ENCODE measurements at regions not wholly inside any gene's neighbourhood (a gene's known extent, or its start where the extent isn't known, plus 50 kb on each side); places are given as distances from the start of the nearest gene placed in this dataset.
A peak's percentile ranks its signal among the peaks of the same experiment; 100 is the strongest.

DNA sequence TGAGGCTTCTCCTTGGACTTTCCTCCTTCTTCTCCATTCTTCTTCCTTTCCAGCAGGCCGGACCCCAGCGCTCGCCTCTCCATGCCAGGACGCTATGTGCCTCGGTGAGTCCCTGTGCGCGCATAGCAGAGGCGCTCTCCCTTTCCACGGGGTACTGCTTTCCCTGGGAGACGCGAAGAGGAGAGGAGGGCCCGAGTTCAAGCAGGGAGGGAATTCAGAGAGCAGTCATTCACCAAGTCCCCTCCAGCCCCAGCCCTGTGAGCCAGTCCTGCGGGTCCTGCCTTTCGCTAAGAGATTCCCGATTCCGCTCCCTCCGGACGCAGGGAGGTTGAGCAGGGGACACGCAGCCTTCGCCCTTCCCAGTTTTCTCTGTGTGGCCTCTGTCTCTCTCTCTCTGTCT, 160.4 kb downstream of the EFNB2 start:
- Mint-ChIP-seq H3K27me3 (ENCODE audit: insufficient read depth) (peaks cover 10% of the 10 kb centered on the region), H3K9me3 (no peaks in the 10 kb centered on the region)
- 96 to 98% methylated on average over 17 to 20 of the region's 20 CpGs for WGBS, 2 experiments (ENCODE audit: insufficient coverage in 1 of 2, insufficient read length in 1 of 2)

DNA sequence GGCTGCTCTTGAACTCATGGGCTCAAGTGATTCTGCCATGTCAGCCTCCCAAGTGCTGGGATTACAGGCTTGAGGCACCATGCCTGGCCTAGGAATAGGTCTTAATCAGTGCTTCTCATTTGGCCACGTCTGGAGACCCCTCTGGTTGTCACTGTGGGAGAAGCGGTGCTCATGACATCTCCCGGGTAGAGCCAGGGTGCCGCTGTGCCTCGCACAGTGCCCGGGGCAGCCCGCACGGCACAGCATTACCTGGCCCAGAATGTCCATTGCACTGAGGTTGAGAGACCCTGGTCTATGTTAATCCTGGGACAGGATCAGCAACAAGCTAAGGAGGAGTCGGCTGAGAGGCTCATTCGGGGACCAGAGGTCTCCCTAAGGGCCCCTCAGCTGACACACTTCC, 160.8 kb downstream of the EFNB2 start:
- WGBS, 2 experiments (ENCODE audit: insufficient coverage in 1 of 2, insufficient read length in 1 of 2): 91 to 97% methylated on average over 9 to 10 of the region's 10 CpGs
- no peak overlapping the region for H3K4me3 ChIP-seq (ENCODE audit: low read length)
- H3K4me1 Mint-ChIP-seq: peaks cover 3% of the 10 kb centered on the region
- no peaks in the 10 kb centered on the region for H3K9me3 Mint-ChIP-seq
- TF ChIP-seq, protein P1, sequence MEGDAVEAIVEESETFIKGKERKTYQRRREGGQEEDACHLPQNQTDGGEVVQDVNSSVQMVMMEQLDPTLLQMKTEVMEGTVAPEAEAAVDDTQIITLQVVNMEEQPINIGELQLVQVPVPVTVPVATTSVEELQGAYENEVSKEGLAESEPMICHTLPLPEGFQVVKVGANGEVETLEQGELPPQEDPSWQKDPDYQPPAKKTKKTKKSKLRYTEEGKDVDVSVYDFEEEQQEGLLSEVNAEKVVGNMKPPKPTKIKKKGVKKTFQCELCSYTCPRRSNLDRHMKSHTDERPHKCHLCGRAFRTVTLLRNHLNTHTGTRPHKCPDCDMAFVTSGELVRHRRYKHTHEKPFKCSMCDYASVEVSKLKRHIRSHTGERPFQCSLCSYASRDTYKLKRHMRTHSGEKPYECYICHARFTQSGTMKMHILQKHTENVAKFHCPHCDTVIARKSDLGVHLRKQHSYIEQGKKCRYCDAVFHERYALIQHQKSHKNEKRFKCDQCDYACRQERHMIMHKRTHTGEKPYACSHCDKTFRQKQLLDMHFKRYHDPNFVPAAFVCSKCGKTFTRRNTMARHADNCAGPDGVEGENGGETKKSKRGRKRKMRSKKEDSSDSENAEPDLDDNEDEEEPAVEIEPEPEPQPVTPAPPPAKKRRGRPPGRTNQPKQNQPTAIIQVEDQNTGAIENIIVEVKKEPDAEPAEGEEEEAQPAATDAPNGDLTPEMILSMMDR (conservative IDR thresholded peaks at IDR 0.05): no peak
- no peaks in the 10 kb centered on the region for H3K36me3 ChIP-seq (ENCODE audit: control insufficient read depth, insufficient read depth, low read length)
- no peak overlapping the region for H3K27ac Mint-ChIP-seq
- no peak for DNase-seq
- no peaks in the 10 kb centered on the region for H3K27me3 ChIP-seq (ENCODE audit: control insufficient read depth, insufficient read depth, low read length, poor library complexity, severe bottlenecking)
- H3K27me3 Mint-ChIP-seq (ENCODE audit: insufficient read depth): peaks cover 10% of the 10 kb centered on the region
- H3K4me1 ChIP-seq (ENCODE audit: control insufficient read depth, insufficient read depth, low read length): peaks cover 7% of the 10 kb centered on the region
- no peak overlapping the region for H3K9ac ChIP-seq (ENCODE audit: extremely low read depth, low read length, poor library complexity, severe bottlenecking)
- no peak overlapping the region for H3K27ac ChIP-seq (ENCODE audit: low read depth, low read length)
- H3K9me3 ChIP-seq (ENCODE audit: control insufficient read depth, low read length): no peaks in the 10 kb centered on the region
- H3K4me3 Mint-ChIP-seq: no peak overlapping the region
- no peaks in the 10 kb centered on the region for H3K36me3 Mint-ChIP-seq (ENCODE audit: low read depth)

More for the DNA sequence above, 160.4 kb downstream of the EFNB2 start:
- Mint-ChIP-seq H3K27ac (no peak overlapping the region), H3K4me1 (peaks cover 4% of the 10 kb centered on the region), H3K4me3 (no peak overlapping the region), H3K36me3 (ENCODE audit: low read depth) (no peaks in the 10 kb centered on the region)
- H3K9me3 ChIP-seq (ENCODE audit: control insufficient read depth, low read length): no peaks in the 10 kb centered on the region
- H3K9ac ChIP-seq (ENCODE audit: extremely low read depth, low read length, poor library complexity, severe bottlenecking): no peak overlapping the region
- no peak overlapping the region for H3K4me3 ChIP-seq (ENCODE audit: low read length)
- DNase-seq: no peak
- no peaks in the 10 kb centered on the region for H3K36me3 ChIP-seq (ENCODE audit: control insufficient read depth, insufficient read depth, low read length)
- H3K4me1 ChIP-seq (ENCODE audit: control insufficient read depth, insufficient read depth, low read length): peaks cover 9% of the 10 kb centered on the region
- TF ChIP-seq, protein P1 (conservative IDR thresholded peaks at IDR 0.05): no peak
- no peaks in the 10 kb centered on the region for H3K27me3 ChIP-seq (ENCODE audit: control insufficient read depth, insufficient read depth, low read length, poor library complexity, severe bottlenecking)
- H3K27ac ChIP-seq (ENCODE audit: low read depth, low read length): no peak overlapping the region

DNA sequence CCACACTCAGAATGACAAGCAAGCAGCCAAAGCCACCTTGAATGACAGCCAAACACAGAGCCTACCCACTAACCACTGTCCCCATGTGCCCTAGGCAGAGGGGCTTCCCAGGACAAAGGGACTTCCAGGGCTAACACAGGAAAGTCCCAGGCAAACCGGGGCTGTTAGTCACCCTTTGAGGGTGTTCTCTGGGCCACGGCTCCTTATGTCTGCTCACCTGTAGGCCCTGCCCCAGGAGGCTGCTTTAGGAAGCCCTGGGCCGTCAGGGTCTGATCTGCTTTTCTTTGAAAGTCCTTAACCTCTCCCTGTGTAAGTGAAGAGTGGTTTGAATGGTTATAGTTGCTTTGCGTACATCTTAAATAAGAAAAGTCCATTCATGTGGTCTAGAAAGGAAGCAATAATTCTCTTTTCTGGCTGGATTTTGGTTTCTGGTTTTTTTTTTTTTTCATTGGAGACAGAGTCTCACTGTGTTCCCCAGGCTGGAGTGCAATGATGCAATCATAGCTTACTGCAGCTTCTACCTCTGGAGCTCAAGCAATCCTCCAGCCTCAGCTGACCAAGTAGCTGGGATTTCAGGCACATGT, 161.4 kb downstream of the EFNB2 start:
- Mint-ChIP-seq H3K4me1 (peaks cover 3% of the 10 kb centered on the region), H3K4me3 (no peak overlapping the region), H3K9me3 (no peaks in the 10 kb centered on the region), H3K36me3 (ENCODE audit: low read depth) (no peaks in the 10 kb centered on the region), H3K27me3 (ENCODE audit: insufficient read depth) (peaks cover 10% of the 10 kb centered on the region), H3K27ac (no peak overlapping the region)
- no peak overlapping the region for H3K4me3 ChIP-seq (ENCODE audit: low read length)
- H3K27ac ChIP-seq (ENCODE audit: low read depth, low read length): no peak overlapping the region
- no peak overlapping the region for H3K9ac ChIP-seq (ENCODE audit: extremely low read depth, low read length, poor library complexity, severe bottlenecking)
- H3K9me3 ChIP-seq (ENCODE audit: control insufficient read depth, low read length): no peaks in the 10 kb centered on the region
- H3K36me3 ChIP-seq (ENCODE audit: control insufficient read depth, insufficient read depth, low read length): no peaks in the 10 kb centered on the region
- WGBS, 2 experiments (ENCODE audit: insufficient coverage in 1 of 2, insufficient read length in 1 of 2): 50 to 84% methylated on average over 1 to 4 of the region's 4 CpGs
- peaks cover 3% of the 10 kb centered on the region for H3K4me1 ChIP-seq (ENCODE audit: control insufficient read depth, insufficient read depth, low read length)
- peak; percentile 48 for DNase-seq
- TF ChIP-seq, protein P1 (conservative IDR thresholded peaks at IDR 0.05): no peak
- no peaks in the 10 kb centered on the region for H3K27me3 ChIP-seq (ENCODE audit: control insufficient read depth, insufficient read depth, low read length, poor library complexity, severe bottlenecking)

Data from endodermal cell (in vitro differentiated cells).